Thyroid gland (tissue), 4 donors: ENCODE measurements at regions not wholly inside any gene's neighbourhood (a gene's known extent, or its start where the extent isn't known, plus 50 kb on each side); places are given as distances from the start of the nearest gene placed in this dataset.

Source experiments
- DNase-seq, 2 donors: peaks; one replicate each; pipeline ENCODE4 v3.0.0-alpha.2; 2019
- H3K27ac ChIP-seq, 3 donors: fragments of 200-600 bp; sonication (generic); 1 replicate in 2 of 3; 2 replicates in 1 of 3; pipeline ENCODE4 v1.5.1; 2016 to 2019; ENCODE audit warnings: mild to moderate bottlenecking in 1 of 3, moderate library complexity in 1 of 3
- H3K27me3 ChIP-seq: fragments of 200-600 bp; sonication (generic); one replicate; pipeline ENCODE4 v1.5.1; 2019
- H3K36me3 ChIP-seq, 2 donors: fragments of 200-600 bp; sonication (generic); one replicate each; pipeline ENCODE4 v1.5.1; 2016 to 2019
- H3K4me1 ChIP-seq, 2 donors: fragments of 200-600 bp; sonication (generic); one replicate each; pipeline ENCODE4 v1.5.1; 2017 to 2019
- H3K4me3 ChIP-seq, 3 donors: fragments of 200-600 bp; sonication (generic); replicated peaks in 1 of 3; 1 replicate in 2 of 3; 2 replicates in 1 of 3; pipeline ENCODE4 v1.5.1; 2016; ENCODE audit warnings: mild to moderate bottlenecking in 1 of 3
- H3K9me3 ChIP-seq: fragments of 200-600 bp; sonication (generic); one replicate; pipeline ENCODE4 v1.5.1; 2017
- CTCF ChIP-seq, 6 experiments: fragments of 200-600 bp in 3 of 6; fragments of 450-650 bp in 3 of 6; sonication (generic) in 3 of 6; IDR thresholded peaks; one replicate each; pipeline ENCODE4 v1.5.1; 2016 to 2019; ENCODE audit warnings: antibody characterized with exemption in 6 of 6, mild to moderate bottlenecking in 2 of 6, inconsistent platforms in 1 of 6, moderate library complexity in 1 of 6
- POLR2A ChIP-seq, 2 donors: fragments of 450-650 bp; IDR thresholded peaks; one replicate each; pipeline ENCODE4 v1.6.1; 2017; ENCODE audit warnings: antibody characterized with exemption in 2 of 2, mild to moderate bottlenecking in 2 of 2, moderate library complexity in 1 of 2
- WGBS, 2 donors: methylation state at CpG; one replicate each; pipeline ENCODE4 v1.1.5; 2017; 5-methylcytosine and 5-hydroxymethylcytosine counted together
- intact Hi-C: fragments of 100-400 bp; cut with DNase I; formaldehyde crosslinking; loops from one replicate; pipeline ENCODE4 v1.15.1; 2023

DNA sequence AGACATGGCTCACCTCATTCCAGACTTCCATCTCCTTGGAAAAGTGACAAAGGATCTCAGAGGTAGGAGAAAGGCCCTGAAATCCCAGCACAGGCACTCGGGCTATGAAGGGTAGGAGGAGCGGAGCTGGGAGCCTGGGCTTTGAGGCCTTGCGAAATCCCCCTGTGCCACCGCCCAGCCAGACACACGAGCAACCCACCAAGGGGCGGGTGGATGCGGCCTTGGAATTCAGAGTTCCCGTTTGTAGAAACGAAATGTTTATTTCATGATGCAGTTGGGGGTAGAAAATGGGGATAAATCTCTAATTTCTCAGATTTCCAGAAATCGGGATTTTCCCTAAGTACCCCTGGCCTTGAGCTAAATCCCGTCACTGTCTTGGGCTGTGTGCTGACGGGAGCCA is 177.1 kb upstream of the HDAC4 start:
- Histone ChIP-seq H3K36me3 (no peaks in the 10 kb centered on the region), H3K27ac (no peak overlapping the region), H3K27me3 (no peaks in the 10 kb centered on the region), H3K4me3 (no peak overlapping the region), H3K9me3 (no peaks in the 10 kb centered on the region), H3K4me1 (peaks cover 0 to 4% of the 10 kb centered on the region in 2 donors)
- intact Hi-C loops: no loop called here
- TF ChIP-seq POLR2A (IDR thresholded peaks at IDR 0.05): no peak
- TF ChIP-seq CTCF (IDR thresholded peaks at IDR 0.05): no peak
- DNase-seq: no peak
- 93 to 94% methylated on average over 12 of the region's 12 CpGs for WGBS, 2 donors

GRCh38 chr2:239576784-239577685 is 176.2 kb upstream of the HDAC4 start:
- no peak overlapping the region for H3K27ac ChIP-seq
- TF ChIP-seq POLR2A (IDR thresholded peaks at IDR 0.05) (no peak), CTCF (IDR thresholded peaks at IDR 0.05) (no peak)
- DNase-seq: no peak
- no peak overlapping the region for H3K4me3 ChIP-seq
- no peaks in the 10 kb centered on the region for H3K36me3 ChIP-seq
- no peaks in the 10 kb centered on the region for H3K9me3 ChIP-seq
- no peaks in the 10 kb centered on the region for H3K27me3 ChIP-seq
- intact Hi-C loops: no loop called here
- peaks cover 0 to 4% of the 10 kb centered on the region in 2 donors for H3K4me1 ChIP-seq
- WGBS, 2 donors: 91 to 92% methylated on average over 17 of the region's 17 CpGs

GRCh38 chr2:239575931-239576445 is 175.2 kb upstream of the HDAC4 start:
- H3K27me3 ChIP-seq: no peaks in the 10 kb centered on the region
- 91 to 99% methylated on average over 4 to 8 of the region's 8 CpGs for WGBS, 2 donors
- H3K27ac ChIP-seq: no peak overlapping the region
- no peak for TF ChIP-seq CTCF (IDR thresholded peaks at IDR 0.05)
- no peak for TF ChIP-seq POLR2A (IDR thresholded peaks at IDR 0.05)
- H3K9me3 ChIP-seq: no peaks in the 10 kb centered on the region
- DNase-seq: no peak
- H3K36me3 ChIP-seq: no peaks in the 10 kb centered on the region
- no peak overlapping the region for H3K4me3 ChIP-seq
- H3K4me1 ChIP-seq: peaks cover 0 to 4% of the 10 kb centered on the region in 2 donors
- intact Hi-C loops: no loop called here

DNA sequence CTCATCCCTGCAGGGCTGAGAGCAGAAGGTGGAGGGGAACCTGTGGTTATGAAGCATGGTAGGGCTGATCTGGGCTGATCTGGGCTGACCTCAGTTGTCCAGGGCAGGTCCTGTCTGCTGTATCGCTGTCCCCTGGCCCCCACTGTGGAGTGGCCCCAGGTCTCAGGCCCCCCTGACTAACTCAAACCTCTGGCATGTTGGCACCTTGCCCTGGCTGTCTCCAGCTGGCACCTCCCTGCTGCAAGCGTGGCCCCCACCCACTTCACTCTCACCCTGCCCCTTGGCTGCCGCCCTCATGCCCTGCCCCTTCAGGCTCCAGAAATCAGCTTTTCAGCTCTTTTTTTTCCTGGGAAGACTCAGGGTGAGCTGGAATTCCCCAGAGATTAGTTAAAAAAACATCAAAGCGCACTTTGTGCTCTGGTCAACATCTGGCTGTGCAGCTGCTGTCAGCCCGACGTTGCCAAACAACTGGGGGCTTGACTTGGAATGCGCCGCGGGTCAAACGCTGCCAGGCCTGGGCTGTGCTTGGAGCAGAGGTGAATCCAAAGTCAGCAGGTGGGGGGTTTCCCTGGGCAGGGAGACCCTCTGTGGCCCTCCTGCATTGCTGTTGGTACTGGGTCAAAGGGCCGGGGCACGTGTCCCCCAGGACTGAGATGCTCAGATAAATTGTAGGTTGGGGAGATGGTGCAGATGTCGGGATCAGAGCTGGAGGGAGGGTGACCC is 173.8 kb upstream of the HDAC4 start:
- H3K27me3 ChIP-seq: no peaks in the 10 kb centered on the region
- no peaks in the 10 kb centered on the region for H3K9me3 ChIP-seq
- H3K36me3 ChIP-seq: no peaks in the 10 kb centered on the region
- no peak overlapping the region for H3K27ac ChIP-seq
- no peak for DNase-seq
- no peak for TF ChIP-seq POLR2A (IDR thresholded peaks at IDR 0.05)
- WGBS, 2 donors: 52 to 68% methylated on average over 12 to 13 of the region's 13 CpGs
- intact Hi-C loops: no loop called here
- no peak overlapping the region for H3K4me3 ChIP-seq
- peaks cover 2 to 4% of the 10 kb centered on the region in 2 donors for H3K4me1 ChIP-seq

GRCh38 chr2:239574054-239574433 is 173.2 kb upstream of the HDAC4 start:
- WGBS, 2 donors: 89 to 96% methylated on average over 4 of the region's 5 CpGs
- no peak overlapping the region for H3K4me3 ChIP-seq
- H3K4me1 ChIP-seq: peaks cover 6 to 9% of the 10 kb centered on the region in 2 donors
- H3K27me3 ChIP-seq: no peaks in the 10 kb centered on the region
- H3K9me3 ChIP-seq: no peaks in the 10 kb centered on the region
- intact Hi-C loops: no loop called here
- DNase-seq: no peak
- H3K36me3 ChIP-seq: no peaks in the 10 kb centered on the region
- no peak overlapping the region for H3K27ac ChIP-seq
- TF ChIP-seq POLR2A (IDR thresholded peaks at IDR 0.05) (no peak), CTCF (IDR thresholded peaks at IDR 0.05) (no peak)
